NOMO-1 (cell line): ENCODE measurements at regions not wholly inside any gene's neighbourhood (a gene's known extent, or its start where the extent isn't known, plus 50 kb on each side); places are given as distances from the start of the nearest gene placed in this dataset.

Source experiments
- DNase-seq, 2 experiments: peaks; one replicate each; lab custom pipeline; 2025; ENCODE audit not compliant: unreplicated experiment in 2 of 2; lab: John Stamatoyannopoulos, UW

DNA sequence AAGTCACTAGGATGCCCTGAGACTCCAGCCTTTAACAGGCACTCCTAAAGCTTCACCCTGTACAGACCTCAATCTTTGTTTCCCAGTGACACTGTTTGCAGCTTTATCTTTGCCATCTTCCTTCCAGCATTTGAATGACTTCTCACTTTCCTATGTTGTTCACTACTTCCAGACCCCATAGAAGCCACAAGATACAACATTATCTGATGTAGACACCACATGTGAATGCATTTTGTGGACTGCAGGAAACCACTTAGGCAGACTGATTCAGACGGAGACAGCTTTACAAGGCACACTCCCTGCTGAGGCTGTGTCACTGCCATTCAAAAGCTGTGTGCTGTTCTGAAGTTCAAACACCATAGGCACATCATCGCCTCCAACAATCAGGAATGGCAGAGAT, 67.3 kb upstream of the SPATS2L start:
- no peak for DNase-seq

DNA sequence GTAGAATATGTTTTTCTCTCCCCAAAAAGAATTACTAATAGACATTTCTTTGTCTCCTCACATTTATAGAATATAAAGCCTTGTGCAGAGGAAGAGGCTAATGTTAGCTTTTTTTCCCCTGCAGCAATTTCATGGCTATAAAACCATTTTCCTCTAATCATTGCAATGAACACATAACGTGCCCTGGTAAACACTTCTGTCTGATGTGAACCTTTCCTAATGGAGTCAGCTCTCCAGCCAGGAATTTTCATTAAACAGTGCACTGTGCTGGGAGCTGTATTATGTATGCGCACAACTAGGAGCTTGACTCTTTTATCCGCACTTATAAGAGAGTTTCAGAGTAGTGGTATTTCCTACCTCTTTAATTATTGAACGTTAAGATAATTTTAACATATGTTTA, 63.9 kb upstream of the SPATS2L start:
- DNase-seq, result no peak

DNA sequence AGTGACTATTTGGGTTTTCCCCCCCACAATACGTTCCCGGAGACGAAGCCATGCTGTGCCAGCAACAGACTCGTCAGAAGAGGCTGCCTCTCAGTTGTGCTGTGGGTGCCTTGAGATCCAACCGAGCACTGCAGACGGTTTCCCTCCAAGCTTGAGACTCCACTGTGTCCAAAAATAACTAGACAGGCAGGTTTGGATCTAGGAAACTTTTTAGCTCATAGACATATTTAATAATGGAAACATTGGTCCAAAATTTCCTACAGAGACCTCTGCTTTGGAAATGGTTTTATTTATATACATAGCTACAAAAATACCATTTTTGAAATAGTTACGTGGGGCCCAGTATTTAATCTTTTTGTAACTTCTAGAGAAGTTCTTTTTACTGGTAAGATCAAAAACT, 63.1 kb upstream of the SPATS2L start:
- no peak for DNase-seq

DNA sequence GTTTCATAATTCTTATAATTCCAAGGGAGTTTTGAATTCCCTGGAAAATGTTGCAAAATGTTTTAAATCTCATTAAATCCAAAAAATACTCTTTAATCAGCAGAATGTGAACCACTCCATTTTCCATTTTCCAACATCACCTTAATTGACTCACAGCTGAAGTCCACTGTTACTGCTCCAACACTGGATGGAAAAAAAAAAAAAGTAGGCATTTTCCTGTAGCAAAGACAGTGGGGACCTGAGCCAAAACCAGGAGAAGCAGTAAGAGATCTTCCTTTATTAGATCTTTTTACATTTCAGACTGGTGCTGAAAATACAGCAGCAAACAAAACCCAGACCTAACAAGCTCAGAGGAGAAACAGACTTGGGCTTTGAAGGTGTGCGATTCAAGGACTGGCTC, 62.4 kb upstream of the SPATS2L start:
- no peak for DNase-seq

DNA sequence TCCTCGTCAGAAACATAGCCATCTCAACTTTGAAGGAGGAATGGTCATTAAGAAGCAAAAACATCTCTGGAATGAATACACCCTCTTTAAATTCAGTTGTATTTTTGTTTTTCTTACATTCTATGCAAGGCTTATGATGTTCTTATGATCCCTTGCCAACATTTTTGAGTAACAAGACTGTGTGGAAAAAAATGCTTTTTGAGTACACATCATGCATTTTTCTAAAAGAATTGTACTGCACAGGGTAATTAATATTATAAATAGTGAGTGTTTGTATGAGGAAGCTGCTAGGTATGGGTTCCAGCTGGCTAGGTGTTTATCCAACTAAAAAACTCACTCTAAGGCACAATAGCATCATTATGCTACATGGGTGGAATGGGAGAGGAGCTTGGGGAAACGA, 59.0 kb upstream of the SPATS2L start:
- no peak for DNase-seq

DNA sequence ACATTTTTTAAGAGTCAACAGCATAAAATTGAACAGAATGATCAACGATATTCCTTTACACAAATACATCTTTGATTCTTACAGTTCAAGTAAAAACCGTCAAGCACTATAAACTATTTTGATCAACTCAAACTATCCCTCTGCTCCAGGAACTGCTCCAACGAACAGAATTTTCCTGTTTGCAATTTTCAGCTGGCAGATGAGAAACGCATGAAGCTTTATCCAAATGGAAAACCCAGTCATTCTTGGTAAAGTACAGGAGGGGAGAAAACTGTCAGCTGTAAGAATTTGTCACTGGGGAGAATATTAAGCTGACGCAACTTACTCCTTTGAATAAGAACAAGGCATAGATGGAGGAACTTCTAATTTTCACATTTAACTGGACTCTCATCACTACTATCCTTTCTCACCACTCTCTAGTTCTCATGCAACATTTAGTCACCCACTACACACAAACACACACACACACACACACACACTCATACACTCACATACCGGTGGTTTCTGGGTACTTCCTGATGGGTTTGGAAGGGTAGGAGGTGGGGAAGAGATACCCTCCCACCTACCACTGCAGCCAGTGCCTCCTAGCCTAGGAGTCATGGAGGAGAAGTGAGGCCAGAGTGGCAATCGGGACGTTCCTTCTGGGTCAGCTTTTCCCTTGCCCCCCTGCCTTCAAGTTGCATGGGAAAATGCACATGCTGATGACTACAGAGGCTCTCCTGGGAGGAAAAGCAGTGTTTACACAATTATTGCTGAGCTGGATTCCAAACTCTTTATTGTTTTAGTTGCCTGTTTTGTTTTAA, 54.0 kb upstream of the SPATS2L start:
- DNase-seq, result no peak

DNA sequence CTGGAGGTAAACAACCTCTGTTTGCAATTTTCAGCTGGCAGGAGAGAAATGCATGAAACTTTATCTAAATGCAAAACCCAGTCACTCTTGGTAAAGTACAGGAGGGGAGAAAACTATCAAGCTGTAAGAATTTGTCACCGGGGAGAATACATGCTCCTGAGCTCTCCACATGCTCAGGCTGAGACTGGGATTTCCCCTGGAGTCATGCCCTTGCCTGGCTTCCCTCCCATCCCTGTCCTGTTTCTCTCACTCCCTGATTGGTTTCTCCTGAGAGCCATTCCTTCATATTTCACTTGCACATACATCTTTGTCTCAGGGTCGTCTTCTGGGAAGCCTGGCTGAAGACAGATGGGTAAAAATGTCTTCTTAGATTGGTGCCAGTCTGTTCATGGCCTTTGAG, 52.9 kb upstream of the SPATS2L start:
- no peak for DNase-seq

DNA sequence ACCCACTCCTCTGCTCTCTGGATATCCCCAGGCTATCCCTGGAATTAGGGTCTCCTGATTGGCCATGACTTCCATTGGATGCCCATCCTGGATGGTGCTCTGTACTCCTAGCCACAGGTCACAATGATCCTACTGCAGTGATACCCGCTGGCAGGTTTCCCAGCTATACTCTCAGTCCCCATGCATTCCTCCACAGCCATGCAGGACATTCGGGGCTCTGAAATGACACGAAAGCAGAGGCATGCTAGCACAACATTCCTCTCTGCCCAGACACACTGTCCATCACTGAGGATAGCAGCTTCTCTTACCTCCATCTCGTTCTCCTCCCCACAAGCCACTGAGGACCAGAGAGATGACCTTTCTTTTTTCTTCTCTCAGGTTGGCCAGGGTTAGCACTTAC, 51.7 kb upstream of the SPATS2L start:
- no peak for DNase-seq

DNA sequence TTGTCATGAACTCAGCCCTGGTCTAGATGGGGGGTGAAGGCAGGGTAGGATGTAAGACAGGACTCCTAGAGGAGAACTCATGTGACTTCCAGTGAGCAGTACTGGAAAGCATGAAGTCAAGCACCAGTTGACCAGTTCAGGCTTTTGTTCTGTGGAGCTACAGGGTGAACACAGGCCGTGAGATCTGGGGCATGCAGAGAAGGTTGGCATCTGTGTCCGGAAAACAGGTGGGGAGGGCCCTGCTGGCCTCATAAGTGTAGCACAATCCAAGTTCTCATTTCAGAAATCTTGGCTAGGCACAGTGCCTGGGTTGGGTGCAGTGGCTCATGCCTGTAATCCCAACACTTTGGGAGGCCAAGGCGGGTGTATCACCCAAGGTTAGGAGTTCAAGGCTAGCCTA, 50.9 kb upstream of the SPATS2L start:
- DNase-seq, result no peak
